Neuronal stem cell (in vitro differentiated cells): ENCODE measurements at regions not wholly inside any gene's neighbourhood (a gene's known extent, or its start where the extent isn't known, plus 50 kb on each side); places are given as distances from the start of the nearest gene placed in this dataset.
"Not testable (repeated sequence)": the region's sequence is repeated elsewhere in the genome, so short reads cannot be mapped to it uniquely, and the experiment has no call there.

Source experiments
- DNase-seq: peaks from one replicate; pipeline ENCODE4 v3.0.0-alpha.2; 2013; ENCODE audit warnings: low spot score
- H2AFZ ChIP-seq: one replicate; pipeline ENCODE4 v1.6.1; 2013; ENCODE audit warnings: mild to moderate bottlenecking, low read length, inconsistent platforms
- H2AK5ac ChIP-seq: 2 replicates; pipeline ENCODE4 v1.6.1; 2013; ENCODE audit warnings: low read depth, mild to moderate bottlenecking, inconsistent platforms, low read length, moderate library complexity, mixed read lengths
- H2BK120ac ChIP-seq: 2 replicates; pipeline ENCODE4 v1.6.1; 2013; ENCODE audit warnings: low read depth, mild to moderate bottlenecking, inconsistent platforms, low read length, moderate library complexity, mixed read lengths
- H2BK12ac ChIP-seq: one replicate; pipeline ENCODE4 v1.6.1; 2013; ENCODE audit warnings: low read length, inconsistent platforms
- H2BK15ac ChIP-seq: 2 replicates; pipeline ENCODE4 v1.6.1; 2013; ENCODE audit warnings: mild to moderate bottlenecking, low read length, inconsistent platforms, mixed read lengths
- H2BK5ac ChIP-seq: one replicate; pipeline ENCODE4 v1.6.1; 2013; ENCODE audit warnings: inconsistent platforms, mild to moderate bottlenecking, low read length, moderate library complexity
- H3K14ac ChIP-seq: one replicate; pipeline ENCODE4 v1.6.1; 2013; ENCODE audit warnings: low read length, inconsistent platforms
- H3K18ac ChIP-seq: 2 replicates; pipeline ENCODE4 v1.6.1; 2013; ENCODE audit warnings: low read length, inconsistent platforms
- H3K23ac ChIP-seq: 2 replicates; pipeline ENCODE4 v1.6.1; 2013; ENCODE audit warnings: low read depth, mild to moderate bottlenecking, mixed read lengths, low read length, inconsistent platforms; ENCODE audit not compliant: poor library complexity
- H3K27ac ChIP-seq: replicated peaks from 3 replicates; pipeline ENCODE4 v1.5.1; 2013; ENCODE audit warnings: low read length, inconsistent platforms
- H3K27me3 ChIP-seq, 3 experiments: 2 replicates each; pipeline ENCODE4 v1.6.1; 2013; ENCODE audit warnings: low read length in 3 of 3, mild to moderate bottlenecking in 2 of 3, inconsistent platforms in 1 of 3, low read depth in 1 of 3, mixed read lengths in 1 of 3, moderate library complexity in 1 of 3; ENCODE audit not compliant: control insufficient read depth in 3 of 3, insufficient read depth in 3 of 3
- H3K36me3 ChIP-seq, 2 donors: replicated peaks in 1 of 2; 2 replicates each; pipeline ENCODE4 v1.6.1; 2013; ENCODE audit warnings: low read length in 2 of 2; ENCODE audit not compliant: control insufficient read depth in 2 of 2, insufficient read depth in 2 of 2
- H3K4ac ChIP-seq: 2 replicates; pipeline ENCODE4 v1.6.1; 2013; ENCODE audit warnings: inconsistent platforms, mild to moderate bottlenecking, low read length, moderate library complexity
- H3K4me1 ChIP-seq, 2 donors: 1 replicate in 1 of 2; 2 replicates in 1 of 2; pipeline ENCODE4 v1.6.1; 2013; ENCODE audit warnings: low read length in 2 of 2, low read depth in 1 of 2; ENCODE audit not compliant: control insufficient read depth in 2 of 2, insufficient read depth in 1 of 2
- H3K4me2 ChIP-seq: one replicate; pipeline ENCODE4 v1.6.1; 2013; ENCODE audit warnings: mild to moderate bottlenecking, low read length, inconsistent platforms; ENCODE audit not compliant: insufficient read depth, poor library complexity, severe bottlenecking
- H3K4me3 ChIP-seq, 2 donors: 2 replicates each; pipeline ENCODE4 v1.5.1; 2013; ENCODE audit warnings: low read length in 2 of 2, mild to moderate bottlenecking in 2 of 2, inconsistent platforms in 1 of 2, moderate library complexity in 1 of 2
- H3K79me1 ChIP-seq: one replicate; pipeline ENCODE4 v1.6.1; 2013; ENCODE audit warnings: low read depth, mild to moderate bottlenecking, inconsistent platforms, low read length, moderate library complexity
- H3K9ac ChIP-seq: one replicate; pipeline ENCODE4 v1.6.1; 2013; ENCODE audit warnings: mild to moderate bottlenecking, low read depth, low read length, inconsistent platforms; ENCODE audit not compliant: poor library complexity
- H3K9me3 ChIP-seq, 2 donors: replicated peaks in 1 of 2; 2 replicates each; pipeline versions ENCODE3 to v1.6.1; 2013; ENCODE audit warnings: low read length in 2 of 2, mild to moderate bottlenecking in 2 of 2, inconsistent platforms in 1 of 2, low read depth in 1 of 2, mixed read lengths in 1 of 2, moderate library complexity in 1 of 2; ENCODE audit not compliant: control insufficient read depth in 2 of 2, insufficient read depth in 1 of 2
- H4K8ac ChIP-seq: one replicate; pipeline ENCODE4 v1.6.1; 2013; ENCODE audit warnings: low read depth, mild to moderate bottlenecking, inconsistent platforms, low read length, moderate library complexity
- H4K91ac ChIP-seq: one replicate; pipeline ENCODE4 v1.6.1; 2013; ENCODE audit warnings: low read length, low read depth, mild to moderate bottlenecking, inconsistent platforms; ENCODE audit not compliant: poor library complexity
- WGBS, 2 donors: extraction: QIAGEN DNeasy Blood & Tissue Kit; methylation state at CpG; one replicate each; pipeline ENCODE4 v1.1.7; 2013; ENCODE audit warnings: missing lambda C conversion rate in 2 of 2, mixed read lengths in 1 of 2; ENCODE audit not compliant: insufficient read length in 2 of 2, insufficient replicate concordance in 1 of 2; ENCODE audit errors: extremely low coverage in 2 of 2; 5-methylcytosine and 5-hydroxymethylcytosine counted together

DNA sequence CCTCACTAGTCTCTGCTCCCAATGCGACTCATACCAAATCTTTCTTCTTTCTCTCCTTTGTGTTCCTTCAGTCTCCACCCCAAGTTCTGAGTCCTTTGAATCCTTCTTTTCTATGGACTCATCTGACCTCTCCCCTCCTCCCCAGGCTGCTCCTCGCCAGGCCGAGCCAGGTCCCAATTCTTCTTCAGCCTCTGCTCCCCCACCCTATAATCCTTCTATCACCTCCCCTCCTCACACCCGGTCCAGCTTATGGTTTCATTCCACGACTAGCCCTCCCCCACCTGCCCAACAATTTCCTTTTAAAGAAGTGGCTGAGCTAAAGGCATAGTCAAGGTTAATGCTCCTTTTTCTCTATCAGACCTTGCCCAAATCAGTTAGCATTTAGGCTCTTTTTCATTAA is 518.5 kb downstream of the MATN1 start:
- H3K79me1 ChIP-seq, H2BK120ac ChIP-seq, H2BK5ac ChIP-seq, DNase-seq, H3K27me3 ChIP-seq, H4K91ac ChIP-seq, H3K9ac ChIP-seq, H3K36me3 ChIP-seq, H3K23ac ChIP-seq, H3K14ac ChIP-seq, H3K4me1 ChIP-seq, H3K27ac ChIP-seq, H3K18ac ChIP-seq, H3K4ac ChIP-seq, H2AFZ ChIP-seq, H2BK15ac ChIP-seq, H3K9me3 ChIP-seq, H2BK12ac ChIP-seq, H3K4me2 ChIP-seq, H4K8ac ChIP-seq, H2AK5ac ChIP-seq, H3K4me3 ChIP-seq: not testable (repeated sequence)
- no CpG with 5 or more reads among the region's 5 CpGs for WGBS, 2 donors

DNA sequence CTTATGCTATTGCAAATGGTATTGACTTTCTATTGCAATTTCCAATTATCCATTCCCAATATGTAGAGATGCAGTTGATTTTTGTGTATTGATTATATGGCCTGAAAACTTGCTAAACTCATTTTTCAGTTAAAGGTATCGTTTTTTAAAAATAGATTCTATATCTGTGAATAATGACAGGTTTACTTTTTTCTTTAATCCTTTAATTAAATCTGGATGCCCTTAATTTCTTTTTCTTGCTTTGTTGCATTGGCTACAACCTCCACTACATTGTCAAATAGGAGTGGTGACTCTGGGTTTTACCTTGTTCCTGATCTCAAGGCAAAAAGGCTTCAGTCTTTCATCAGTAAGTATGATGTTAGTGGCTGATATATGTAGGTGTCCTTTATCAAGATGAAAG is 522.4 kb downstream of the MATN1 start:
- Histone ChIP-seq H2AFZ (no peak overlapping the region), H3K4me2 (no peak overlapping the region), H3K9ac (no peak overlapping the region), H3K4me1 (no peaks in the 10 kb centered on the region), H2BK120ac (no peak overlapping the region), H3K18ac (no peak overlapping the region), H4K8ac (no peak overlapping the region), H3K9me3 (no peaks in the 10 kb centered on the region), H3K79me1 (no peaks in the 10 kb centered on the region), H3K27ac (no peak overlapping the region), H2BK15ac (no peak overlapping the region), H2AK5ac (no peak overlapping the region), H3K4ac (no peak overlapping the region), H4K91ac (no peak overlapping the region), H2BK5ac (no peak overlapping the region), H3K4me3 (no peak overlapping the region), H3K36me3 (no peaks in the 10 kb centered on the region), H3K23ac (no peak overlapping the region), H3K14ac (no peak overlapping the region), H2BK12ac (no peak overlapping the region), H3K27me3 (no peaks in the 10 kb centered on the region)
- no peak for DNase-seq
- WGBS, 2 donors = no CpG with 5 or more reads among the region's 1 CpG

DNA sequence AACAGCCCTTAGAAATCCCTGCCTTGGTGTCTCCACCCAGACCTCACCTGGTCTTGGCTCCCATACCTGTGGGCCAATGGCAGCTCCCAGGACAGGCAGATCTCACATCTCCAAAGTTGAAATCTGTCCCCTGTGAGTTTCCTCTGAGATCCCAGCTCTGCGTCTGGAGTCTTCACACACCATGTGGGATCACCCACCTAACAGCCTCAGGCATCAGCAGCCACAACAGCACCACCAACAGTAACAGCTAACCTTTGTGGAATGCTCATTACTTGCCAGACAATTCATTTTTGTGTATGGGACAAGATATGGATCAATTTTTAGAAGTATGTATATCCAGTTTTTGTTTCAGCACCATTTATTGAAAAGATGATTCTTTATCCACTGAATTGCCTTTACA is 523.2 kb downstream of the MATN1 start:
- Histone ChIP-seq H3K27ac (no peak overlapping the region), H3K18ac (no peak overlapping the region), H3K14ac (no peak overlapping the region), H4K8ac (no peak overlapping the region), H2AK5ac (no peak overlapping the region), H4K91ac (no peak overlapping the region), H3K4me1 (no peaks in the 10 kb centered on the region), H2BK120ac (no peak overlapping the region), H2BK15ac (no peak overlapping the region), H3K36me3 (no peaks in the 10 kb centered on the region), H2BK12ac (no peak overlapping the region), H3K27me3 (no peaks in the 10 kb centered on the region), H3K4ac (no peak overlapping the region), H2AFZ (no peak overlapping the region), H3K79me1 (no peaks in the 10 kb centered on the region), H3K4me2 (no peak overlapping the region), H3K23ac (no peak overlapping the region), H3K4me3 (no peak overlapping the region), H3K9ac (no peak overlapping the region), H3K9me3 (no peaks in the 10 kb centered on the region), H2BK5ac (no peak overlapping the region)
- DNase-seq = no peak
- no CpG with 5 or more reads among the region's 1 CpG for WGBS, 2 donors

DNA sequence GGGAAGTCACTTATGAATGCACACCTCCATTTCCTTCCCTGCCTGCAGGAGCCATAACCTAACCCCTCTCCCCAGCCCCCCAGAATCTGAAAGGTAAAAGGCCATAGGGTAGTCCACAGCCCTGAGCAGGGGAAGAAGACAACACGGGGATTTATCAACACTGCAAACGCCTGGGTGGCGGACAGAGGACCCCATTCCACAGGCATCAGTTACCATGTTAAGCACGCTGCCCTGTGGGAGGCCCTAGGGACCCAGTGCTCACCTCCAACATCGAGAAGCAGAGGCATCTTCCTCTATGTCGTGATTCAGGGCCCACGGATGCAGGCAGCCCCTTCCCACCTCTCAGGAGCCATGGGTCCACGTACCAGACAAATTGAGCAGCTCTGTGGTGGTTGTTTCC is 523.8 kb downstream of the MATN1 start:
- H3K9ac ChIP-seq = no peak overlapping the region
- H2AFZ ChIP-seq = no peak overlapping the region
- H4K91ac ChIP-seq = no peak overlapping the region
- H3K4me1 ChIP-seq = no peaks in the 10 kb centered on the region
- no peak overlapping the region for H2AK5ac ChIP-seq
- H3K9me3 ChIP-seq = no peaks in the 10 kb centered on the region
- H3K4me2 ChIP-seq = no peak overlapping the region
- no peaks in the 10 kb centered on the region for H3K79me1 ChIP-seq
- H3K4me3 ChIP-seq = no peak overlapping the region
- H3K14ac ChIP-seq = no peak overlapping the region
- no peak overlapping the region for H2BK15ac ChIP-seq
- H3K36me3 ChIP-seq = no peaks in the 10 kb centered on the region
- no peak overlapping the region for H2BK120ac ChIP-seq
- no peak overlapping the region for H4K8ac ChIP-seq
- DNase-seq = no peak
- no peak overlapping the region for H3K4ac ChIP-seq
- H3K27me3 ChIP-seq = peaks cover 0 to 2% (median 0%) of the 10 kb centered on the region in 3 experiments
- H3K23ac ChIP-seq = no peak overlapping the region
- no peak overlapping the region for H2BK5ac ChIP-seq
- no peak overlapping the region for H3K27ac ChIP-seq
- no peak overlapping the region for H3K18ac ChIP-seq
- no CpG with 5 or more reads among the region's 8 CpGs for WGBS, 2 donors
- H2BK12ac ChIP-seq = no peak overlapping the region
